ENCODE measurements at regions not wholly inside any gene's neighbourhood (a gene's known extent, or its start where the extent isn't known, plus 50 kb on each side); places are given as distances from the start of the nearest gene placed in this dataset.

- no peak for TF ChIP-seq CLOCK (CRISPR knock-in tag; IDR thresholded peaks at IDR 0.05; ENCODE audit: borderline replicate concordance)
- TF ChIP-seq TSHZ1 (CRISPR knock-in tag; IDR thresholded peaks at IDR 0.05) = no peak
Measured at GRCh38 chr20:3318226-3318884, 79.4 kb upstream of the SLC4A11 start.
